HL-60 (cell line): ENCODE measurements at regions not wholly inside any gene's neighbourhood (a gene's known extent, or its start where the extent isn't known, plus 50 kb on each side); places are given as distances from the start of the nearest gene placed in this dataset.

Source experiments
- DNase-seq, 2 experiments: peaks; one replicate each; pipeline ENCODE4 v3.0.0-alpha.2; 2010 to 2020; ENCODE audit warnings: low read depth in 1 of 2, low spot score in 1 of 2
- H3K27ac ChIP-seq: fragments of 250-450 bp; sonication (Bioruptor Pico); replicated peaks from 2 replicates; pipeline ENCODE4 v1.5.1; 2020; ENCODE audit warnings: mild to moderate bottlenecking, moderate library complexity
- H3K27me3 ChIP-seq: fragments of 250-450 bp; sonication (Bioruptor Pico); 2 replicates; pipeline ENCODE4 v1.5.1; 2021; ENCODE audit warnings: mild to moderate bottlenecking, moderate library complexity; ENCODE audit not compliant: insufficient read depth, poor library complexity, severe bottlenecking
- H3K4me3 ChIP-seq: replicated peaks from 2 replicates; pipeline ENCODE4 v1.5.1; 2011; ENCODE audit warnings: mild to moderate bottlenecking, control low read depth, low read length; ENCODE audit not compliant: insufficient read depth
- GABPA ChIP-seq: IDR thresholded peaks from 2 replicates; pipeline ENCODE4 v1.6.1; 2012; ENCODE audit warnings: low read depth
- POLR2AphosphoS5 ChIP-seq: IDR thresholded peaks from 2 replicates; pipeline ENCODE4 v1.6.1; 2012; ENCODE audit warnings: low read depth
- SPI1 ChIP-seq: IDR thresholded peaks from 2 replicates; pipeline ENCODE4 v1.6.1; 2012; ENCODE audit warnings: low read depth, mild to moderate bottlenecking, borderline replicate concordance
- TF ChIP-seq, protein P1 (sequence below): IDR thresholded peaks from one replicate; pipeline ENCODE4 v1.5.1; 2011; ENCODE audit warnings: low read length, control low read depth, inconsistent platforms; ENCODE audit not compliant: insufficient read depth
- TF ChIP-seq, protein P2 (sequence below): IDR thresholded peaks from 2 replicates; pipeline ENCODE4 v1.6.1; 2012; ENCODE audit warnings: low read depth; ENCODE audit not compliant: insufficient replicate concordance

DNA sequence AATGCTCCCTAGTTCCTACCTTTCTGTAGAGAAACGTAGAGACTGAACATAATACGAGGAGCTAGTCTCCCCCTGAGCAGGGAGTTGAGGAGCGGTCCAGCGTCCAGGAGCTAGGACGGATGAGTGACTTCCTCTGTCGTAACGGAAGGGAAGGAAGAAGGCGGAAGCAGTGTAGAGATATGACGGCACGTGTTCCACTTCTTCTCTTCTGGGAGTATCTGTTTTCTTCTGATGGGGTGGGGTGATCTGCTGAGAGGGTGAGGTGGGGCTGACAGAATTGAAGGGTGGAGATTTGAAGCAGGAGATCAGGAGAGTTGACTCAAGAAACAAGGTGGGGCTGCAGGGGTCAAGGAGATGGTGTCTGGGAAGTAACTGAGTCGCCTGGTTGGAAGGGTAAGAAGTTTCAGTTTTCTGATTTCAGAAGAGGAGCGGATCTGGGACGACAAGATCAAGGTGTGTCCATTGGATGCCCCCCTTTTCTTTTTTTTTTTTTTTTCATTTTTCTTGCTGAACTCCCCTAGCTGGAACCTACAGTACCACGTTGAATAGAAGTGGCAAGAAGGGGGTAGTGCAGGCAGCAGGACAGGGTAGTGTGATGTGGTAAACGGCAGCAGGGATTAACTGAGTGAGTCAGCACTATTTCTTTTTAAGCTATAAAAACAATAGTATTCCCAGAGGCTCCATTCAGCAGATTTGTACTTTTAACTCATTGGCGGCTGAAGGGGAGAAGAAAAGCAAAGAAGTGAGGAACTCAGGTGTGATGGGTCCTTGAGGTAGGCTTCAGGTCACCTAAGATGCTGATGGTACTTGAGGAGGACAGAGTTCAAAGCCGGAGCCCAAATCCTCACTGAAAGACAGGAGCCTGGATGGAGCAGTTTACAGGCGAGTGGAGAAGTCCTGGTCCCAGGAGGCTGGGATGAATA lies 50.8 kb upstream of the SETD7 start:
- Histone ChIP-seq H3K27ac (no peak overlapping the region), H3K4me3 (no peak overlapping the region), H3K27me3 (no peaks in the 10 kb centered on the region)
- peak; percentile 37 to 47 for DNase-seq
- TF ChIP-seq GABPA (peak; percentile 63), POLR2AphosphoS5 (0 out of 2 replicates have a peak, but pooled peaks have one; percentile 20), SPI1 (peak; percentile 74; the same call in 1 of the 2 replicates)
- TF ChIP-seq, protein P1, sequence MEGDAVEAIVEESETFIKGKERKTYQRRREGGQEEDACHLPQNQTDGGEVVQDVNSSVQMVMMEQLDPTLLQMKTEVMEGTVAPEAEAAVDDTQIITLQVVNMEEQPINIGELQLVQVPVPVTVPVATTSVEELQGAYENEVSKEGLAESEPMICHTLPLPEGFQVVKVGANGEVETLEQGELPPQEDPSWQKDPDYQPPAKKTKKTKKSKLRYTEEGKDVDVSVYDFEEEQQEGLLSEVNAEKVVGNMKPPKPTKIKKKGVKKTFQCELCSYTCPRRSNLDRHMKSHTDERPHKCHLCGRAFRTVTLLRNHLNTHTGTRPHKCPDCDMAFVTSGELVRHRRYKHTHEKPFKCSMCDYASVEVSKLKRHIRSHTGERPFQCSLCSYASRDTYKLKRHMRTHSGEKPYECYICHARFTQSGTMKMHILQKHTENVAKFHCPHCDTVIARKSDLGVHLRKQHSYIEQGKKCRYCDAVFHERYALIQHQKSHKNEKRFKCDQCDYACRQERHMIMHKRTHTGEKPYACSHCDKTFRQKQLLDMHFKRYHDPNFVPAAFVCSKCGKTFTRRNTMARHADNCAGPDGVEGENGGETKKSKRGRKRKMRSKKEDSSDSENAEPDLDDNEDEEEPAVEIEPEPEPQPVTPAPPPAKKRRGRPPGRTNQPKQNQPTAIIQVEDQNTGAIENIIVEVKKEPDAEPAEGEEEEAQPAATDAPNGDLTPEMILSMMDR = no peak
- TF ChIP-seq, protein P2, sequence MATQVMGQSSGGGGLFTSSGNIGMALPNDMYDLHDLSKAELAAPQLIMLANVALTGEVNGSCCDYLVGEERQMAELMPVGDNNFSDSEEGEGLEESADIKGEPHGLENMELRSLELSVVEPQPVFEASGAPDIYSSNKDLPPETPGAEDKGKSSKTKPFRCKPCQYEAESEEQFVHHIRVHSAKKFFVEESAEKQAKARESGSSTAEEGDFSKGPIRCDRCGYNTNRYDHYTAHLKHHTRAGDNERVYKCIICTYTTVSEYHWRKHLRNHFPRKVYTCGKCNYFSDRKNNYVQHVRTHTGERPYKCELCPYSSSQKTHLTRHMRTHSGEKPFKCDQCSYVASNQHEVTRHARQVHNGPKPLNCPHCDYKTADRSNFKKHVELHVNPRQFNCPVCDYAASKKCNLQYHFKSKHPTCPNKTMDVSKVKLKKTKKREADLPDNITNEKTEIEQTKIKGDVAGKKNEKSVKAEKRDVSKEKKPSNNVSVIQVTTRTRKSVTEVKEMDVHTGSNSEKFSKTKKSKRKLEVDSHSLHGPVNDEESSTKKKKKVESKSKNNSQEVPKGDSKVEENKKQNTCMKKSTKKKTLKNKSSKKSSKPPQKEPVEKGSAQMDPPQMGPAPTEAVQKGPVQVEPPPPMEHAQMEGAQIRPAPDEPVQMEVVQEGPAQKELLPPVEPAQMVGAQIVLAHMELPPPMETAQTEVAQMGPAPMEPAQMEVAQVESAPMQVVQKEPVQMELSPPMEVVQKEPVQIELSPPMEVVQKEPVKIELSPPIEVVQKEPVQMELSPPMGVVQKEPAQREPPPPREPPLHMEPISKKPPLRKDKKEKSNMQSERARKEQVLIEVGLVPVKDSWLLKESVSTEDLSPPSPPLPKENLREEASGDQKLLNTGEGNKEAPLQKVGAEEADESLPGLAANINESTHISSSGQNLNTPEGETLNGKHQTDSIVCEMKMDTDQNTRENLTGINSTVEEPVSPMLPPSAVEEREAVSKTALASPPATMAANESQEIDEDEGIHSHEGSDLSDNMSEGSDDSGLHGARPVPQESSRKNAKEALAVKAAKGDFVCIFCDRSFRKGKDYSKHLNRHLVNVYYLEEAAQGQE = no peak

DNA sequence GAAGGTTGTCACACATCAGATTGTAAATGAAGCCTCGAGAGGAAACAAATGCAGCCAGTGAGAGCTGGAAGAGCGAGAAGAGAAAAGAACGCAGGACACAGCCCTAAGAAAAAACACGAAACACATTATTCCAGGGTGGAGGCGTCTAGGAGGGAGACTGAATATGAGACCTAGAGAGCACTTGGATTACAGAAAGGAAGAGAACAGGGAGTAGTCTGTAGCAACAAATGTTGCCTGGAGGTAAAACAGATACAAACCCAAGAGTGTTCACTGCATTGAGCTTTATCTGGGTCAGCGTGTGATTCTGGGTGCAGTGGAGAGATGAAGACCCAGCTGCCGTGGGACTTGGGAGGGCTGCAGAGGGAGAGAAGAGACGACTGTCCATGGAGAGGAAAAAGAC lies 50.1 kb upstream of the SETD7 start:
- no peak for TF ChIP-seq POLR2AphosphoS5
- TF ChIP-seq, protein P2 = no peak
- no peak for TF ChIP-seq GABPA
- TF ChIP-seq, protein P1 = no peak
- TF ChIP-seq SPI1 = no peak
- Histone ChIP-seq H3K4me3 (no peak overlapping the region), H3K27me3 (no peaks in the 10 kb centered on the region), H3K27ac (no peak overlapping the region)
- DNase-seq = no peak
